CD4-positive, alpha-beta T cell treated with Interleukin-21 for 1 hour (primary cell): ENCODE measurements at regions not wholly inside any gene's neighbourhood (a gene's known extent, or its start where the extent isn't known, plus 50 kb on each side); places are given as distances from the start of the nearest gene placed in this dataset.
"Not testable (repeated sequence)": the region's sequence is repeated elsewhere in the genome, so short reads cannot be mapped to it uniquely, and the experiment has no call there.

Experiments used
- DNase-seq: peaks from one replicate; pipeline ENCODE4 v3.0.0-alpha.2; 2020

DNA sequence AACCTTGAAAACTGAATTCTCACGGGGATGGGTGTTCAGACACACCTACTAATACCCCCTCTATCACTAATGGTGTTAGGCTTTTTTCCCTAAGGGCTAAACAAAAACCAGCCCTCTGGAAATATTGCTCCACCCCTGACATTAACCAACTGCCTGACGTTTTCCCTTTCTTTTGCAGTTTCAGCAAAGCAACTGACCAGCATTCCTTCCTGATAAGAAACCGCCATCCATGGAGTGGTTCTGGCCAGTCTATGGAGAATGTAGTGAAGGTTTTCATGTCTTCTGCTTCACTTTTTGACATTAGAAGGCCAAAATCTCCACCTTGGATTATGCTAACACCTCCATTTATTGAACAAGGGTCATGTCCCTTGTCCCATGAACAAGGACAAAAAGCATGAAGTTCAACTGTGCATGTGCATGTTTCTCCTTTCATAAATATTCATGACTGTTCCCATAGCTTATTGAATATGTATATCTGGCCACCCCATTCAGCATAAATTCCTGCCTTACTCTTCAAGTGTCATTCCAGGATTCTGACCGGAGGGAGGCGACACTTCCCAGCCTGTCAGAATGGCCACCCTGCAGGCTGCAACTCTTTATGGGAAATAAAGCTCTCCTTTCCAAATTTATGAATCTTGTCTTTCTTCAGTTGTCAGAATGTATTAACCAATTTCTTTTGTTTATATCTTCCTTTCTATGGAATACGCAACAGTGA is 314.3 kb downstream of the HHIPL2 start:
- no peak for DNase-seq

DNA sequence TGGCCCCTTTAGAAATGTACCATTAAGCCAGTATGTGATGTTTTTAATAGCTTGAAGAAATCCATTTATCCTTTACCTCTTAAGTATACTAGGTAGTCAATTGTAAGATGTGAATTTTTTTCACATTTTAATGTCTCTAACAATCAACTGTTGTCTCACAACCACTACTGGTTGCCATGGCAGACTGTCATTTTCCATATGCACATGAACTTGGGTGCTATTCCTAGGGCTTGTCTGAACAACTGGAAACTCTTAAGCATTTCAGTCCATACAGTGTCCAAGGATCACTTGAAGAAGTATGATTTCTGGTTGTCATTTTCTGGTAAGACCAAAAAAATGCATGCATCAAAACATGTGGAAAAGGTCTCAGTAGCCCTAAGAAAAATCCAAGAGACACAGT is 315.1 kb downstream of the HHIPL2 start:
- no peak for DNase-seq

DNA sequence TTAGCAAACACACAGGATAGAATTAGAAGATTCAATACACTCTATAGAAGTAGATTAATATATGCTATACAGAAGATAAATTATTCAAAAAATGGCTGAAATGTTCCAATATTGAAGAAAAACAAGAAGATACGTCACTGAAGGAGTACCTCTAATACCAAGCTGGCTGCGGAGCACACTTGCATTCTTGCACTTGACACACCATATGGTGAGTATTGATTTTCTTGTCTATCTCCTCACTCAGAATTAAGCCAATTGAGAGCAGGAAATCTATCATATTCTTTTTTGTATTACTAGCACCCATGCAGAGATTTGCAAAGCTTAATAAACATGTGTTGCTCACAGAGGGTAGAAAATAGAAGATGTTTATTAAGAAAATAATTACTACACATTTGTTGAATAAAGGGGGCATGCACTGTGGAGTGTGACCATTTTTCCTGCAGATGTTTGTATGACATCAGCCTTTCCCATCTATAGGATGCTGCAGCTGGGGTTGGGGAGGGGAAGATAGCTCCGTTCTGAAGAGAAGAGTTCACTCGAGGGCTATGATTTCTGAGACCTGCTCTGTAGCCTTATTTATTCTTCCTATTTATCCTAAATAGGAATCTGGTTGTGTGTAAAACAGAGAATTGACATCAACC is 318.1 kb downstream of the HHIPL2 start:
- DNase-seq = no peak

DNA sequence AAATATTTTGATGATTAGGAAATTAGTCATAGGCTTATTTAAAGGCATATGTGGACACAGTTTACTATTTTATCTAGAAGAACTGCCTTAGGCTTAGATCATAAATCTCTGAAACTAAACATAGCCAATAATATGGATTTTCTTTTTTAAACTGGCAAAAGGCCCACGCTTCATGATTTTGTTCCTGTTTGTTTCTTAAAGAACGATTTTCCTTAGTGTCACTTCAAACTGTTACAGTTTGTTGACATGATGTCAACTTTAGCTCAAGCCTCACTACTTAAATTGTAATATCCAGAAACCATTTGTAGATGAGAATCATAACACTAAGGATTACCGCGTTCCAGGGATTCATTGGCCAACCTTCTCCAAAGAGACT is 322.6 kb downstream of the HHIPL2 start:
- no peak for DNase-seq

DNA sequence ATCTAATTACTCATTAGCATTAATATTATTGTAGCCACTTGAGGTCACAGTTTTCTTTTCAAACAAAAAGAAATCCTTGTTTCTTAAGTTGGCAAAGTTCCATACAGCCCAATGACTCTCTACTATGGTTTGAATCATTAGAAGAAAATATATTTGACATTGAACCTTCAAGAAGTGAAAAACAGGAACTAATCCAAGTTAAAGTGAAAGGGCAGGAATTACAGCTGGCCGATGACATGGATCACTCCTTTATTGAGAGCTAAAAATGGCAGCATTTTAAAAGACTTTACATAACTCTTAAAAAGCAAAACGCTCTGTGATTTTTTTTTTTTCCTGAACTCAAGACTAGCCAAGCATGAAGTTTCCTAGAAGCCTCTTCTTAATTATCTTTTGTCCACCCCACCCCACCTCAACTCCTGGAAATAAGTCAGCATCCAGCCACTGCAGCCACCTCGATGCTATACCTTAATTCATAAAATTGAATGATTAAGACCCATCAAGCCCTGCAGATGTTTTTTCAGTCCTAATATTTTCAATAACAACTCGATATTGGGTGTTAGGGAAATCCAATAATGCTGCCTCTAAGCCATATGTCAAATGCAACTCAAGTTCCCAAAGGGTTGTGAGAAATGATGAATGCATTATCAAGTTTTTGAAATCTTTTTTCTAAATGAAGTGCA is 323.1 kb downstream of the HHIPL2 start:
- no peak for DNase-seq

DNA sequence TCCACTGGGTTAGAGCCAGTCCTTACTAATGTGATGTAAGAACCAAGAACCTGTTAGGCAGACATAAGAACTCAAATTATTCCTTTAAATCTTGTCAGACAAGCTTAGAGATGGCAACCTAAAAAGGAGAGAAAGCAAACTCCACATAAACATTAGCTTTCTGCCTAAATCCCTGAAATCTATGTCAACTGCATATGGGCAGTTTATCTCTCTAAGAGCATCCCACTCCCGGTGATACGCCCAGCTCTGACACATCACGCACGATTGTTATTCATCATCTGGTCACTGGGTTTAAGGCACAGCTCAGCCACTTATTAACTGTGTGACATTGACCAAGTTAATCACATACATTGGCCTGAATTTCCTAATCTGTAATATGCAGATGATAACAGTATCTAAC is 323.7 kb downstream of the HHIPL2 start:
- DNase-seq = no peak

DNA sequence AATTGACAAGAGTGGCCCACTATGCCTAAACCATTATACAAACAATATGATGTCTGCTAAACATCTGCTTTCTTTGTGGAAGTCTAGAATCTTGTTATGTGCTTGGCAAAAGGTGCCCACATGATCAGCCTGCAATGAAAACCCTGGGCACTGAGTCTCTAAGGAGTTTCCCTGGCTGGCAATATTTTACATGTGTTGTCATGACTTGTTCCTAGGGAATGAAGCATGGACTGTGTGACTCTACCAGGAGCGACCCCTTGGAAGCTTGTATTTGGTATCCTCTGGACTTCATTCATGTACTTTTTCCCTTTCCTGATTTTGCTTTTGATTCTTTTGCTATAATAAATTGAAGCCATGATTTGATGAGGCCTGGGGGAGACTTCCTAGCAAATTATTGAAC is 324.9 kb downstream of the HHIPL2 start:
- DNase-seq = no peak

DNA sequence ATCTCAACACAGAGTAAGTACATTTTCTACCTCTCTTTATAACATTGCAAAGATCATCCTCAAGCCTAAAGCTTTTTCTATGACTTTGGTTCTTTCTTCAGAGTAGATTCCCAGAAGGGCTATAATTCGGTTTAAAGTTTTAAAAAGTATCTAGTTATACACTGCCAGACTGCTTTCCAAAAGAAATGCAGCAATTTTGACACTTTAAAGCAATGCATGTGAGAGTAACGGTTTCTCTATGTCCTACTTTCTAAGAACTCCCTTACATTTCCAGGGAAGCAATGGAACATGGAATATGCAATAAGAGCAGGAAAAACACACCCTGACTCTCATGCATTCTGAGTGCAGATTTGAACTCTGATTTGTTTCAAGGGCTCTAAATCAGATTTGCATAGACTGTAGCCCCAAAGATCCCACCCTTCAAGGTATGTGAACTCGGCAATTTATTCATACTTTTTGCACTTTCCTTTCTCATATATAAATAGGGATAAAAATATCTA is 331.6 kb downstream of the HHIPL2 start:
- no peak for DNase-seq

DNA sequence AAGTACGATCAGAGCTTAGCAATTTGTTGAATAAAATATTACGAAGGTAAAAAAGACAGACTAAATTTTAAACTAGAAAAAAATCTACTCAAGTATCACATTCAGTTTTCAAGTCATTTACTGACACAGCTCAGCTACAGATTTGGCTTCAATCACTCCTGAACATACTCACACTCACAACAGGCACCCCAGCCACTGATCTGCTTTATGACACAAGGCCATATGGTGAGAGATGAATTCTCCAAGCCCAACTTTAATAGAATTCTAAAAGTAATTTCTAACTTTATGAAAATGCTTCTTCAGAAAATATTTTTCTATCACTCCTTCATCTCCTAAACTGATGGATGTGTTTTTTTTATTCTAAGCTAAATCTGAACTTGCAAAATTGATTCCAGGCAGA is 337.1 kb downstream of the HHIPL2 start:
- DNase-seq = no peak

DNA sequence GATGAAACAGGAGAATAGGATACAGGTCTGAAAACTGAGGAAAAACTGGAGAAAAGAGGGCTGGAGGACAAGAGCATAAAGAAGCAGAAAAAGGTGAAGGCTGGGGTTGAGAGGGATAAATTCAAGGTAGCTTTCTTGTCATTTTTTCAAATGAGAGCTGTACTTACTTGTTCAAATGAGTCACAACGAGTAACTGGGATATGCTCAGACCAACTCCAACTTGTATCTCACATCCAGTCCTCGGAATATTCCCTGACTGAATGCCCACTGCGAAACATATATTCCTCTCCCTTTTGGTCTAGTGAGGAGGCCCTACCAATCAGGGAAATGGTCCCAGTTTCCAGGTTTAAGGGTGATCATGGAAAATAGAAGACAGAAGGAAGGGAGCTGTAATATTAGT is 343.4 kb downstream of the HHIPL2 start:
- DNase-seq = no peak

DNA sequence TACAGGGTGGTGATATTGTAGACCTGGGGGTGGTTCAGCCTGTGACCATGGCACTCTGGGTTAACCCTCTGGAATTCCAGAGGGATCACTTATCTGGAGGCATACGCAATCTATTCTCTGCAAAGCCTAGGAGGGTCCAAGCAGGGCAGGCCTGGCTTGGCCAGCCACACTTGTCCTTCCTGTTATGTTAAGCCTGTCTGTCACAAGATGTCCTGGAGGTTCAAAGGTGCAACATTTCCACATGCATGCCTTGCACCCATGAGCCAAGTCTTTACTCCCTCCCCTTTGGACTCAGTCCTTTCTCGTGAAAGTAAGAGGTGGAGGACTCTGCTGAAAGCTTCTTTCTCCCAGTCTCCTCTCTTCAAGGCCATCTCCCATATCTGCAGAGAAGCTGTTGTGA is 345.1 kb downstream of the HHIPL2 start:
- no peak for DNase-seq

DNA sequence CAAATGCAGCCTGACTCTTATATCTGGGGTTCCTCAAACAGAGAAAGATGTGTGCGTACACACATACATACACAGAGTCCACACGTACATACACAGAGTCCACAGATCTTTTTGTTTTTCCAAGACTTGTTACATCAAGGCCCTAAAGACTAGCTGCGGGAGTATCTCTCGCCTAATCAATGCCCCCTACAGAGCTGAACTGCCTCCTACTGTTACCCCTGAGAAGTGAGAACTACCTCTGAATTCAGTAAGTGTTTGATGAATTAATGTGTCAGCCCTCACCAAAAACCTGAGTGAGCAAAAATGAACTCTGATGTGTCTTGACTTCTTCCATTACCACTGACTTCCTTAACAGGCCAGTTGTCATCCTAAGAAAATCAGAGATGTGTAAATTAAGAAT is 351.2 kb downstream of the HHIPL2 start:
- DNase-seq = no peak

DNA sequence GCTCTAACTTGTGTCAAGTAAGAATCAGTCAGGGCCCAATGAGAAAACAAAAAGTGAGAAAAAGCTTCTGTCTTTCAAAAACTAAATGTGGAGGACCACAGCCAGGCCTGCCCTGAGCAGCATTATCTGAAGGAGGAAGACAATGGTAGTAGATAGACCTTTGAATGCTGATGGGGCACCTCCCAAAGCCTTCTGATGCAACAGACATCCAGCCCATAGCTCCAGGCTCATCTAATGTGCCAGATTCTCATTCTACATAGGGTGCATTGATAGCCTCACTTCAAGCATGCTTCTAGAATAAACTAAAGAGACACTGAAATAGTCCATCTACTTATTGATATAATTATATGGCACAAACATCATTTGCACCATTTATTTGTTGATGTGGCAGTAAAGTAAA is 351.6 kb downstream of the HHIPL2 start:
- DNase-seq = no peak

DNA sequence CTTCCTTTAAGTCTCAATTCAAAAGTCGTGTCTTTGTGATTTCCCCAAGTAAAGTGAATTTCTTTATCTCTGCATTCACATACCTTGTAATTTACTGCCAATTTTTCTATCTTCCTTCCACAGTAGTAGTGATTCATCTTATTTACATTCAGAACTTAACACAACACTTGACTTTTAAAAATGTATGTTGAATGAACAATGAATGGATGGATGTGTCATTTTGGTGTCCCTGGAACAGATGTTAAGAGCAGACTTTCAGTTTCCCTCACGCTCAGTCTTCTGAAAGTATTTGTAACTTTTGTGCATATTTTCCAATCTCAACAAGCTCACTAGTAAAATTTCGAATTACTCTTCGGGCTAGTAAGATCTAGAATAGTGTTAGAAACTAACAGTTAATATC is 352.0 kb downstream of the HHIPL2 start:
- DNase-seq = no peak

DNA sequence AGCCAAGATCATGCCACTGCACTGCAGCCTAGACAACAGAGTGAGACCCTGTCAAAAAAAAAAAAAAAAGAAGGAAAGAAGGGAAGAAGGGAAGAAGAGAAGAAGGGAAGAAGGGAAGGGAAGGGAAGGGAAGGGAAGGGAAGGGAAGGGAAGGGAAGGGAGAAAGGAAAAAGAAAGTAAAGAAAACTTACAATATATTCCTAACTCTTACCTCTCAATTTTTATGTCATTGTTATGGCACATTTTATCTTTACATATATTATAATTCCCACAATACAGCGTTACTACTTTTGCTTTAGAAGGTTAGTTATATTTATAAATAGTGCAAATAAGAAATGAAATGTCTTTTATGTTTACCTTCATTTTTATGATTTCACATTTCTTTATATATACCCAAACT is 358.7 kb downstream of the HHIPL2 start:
- no peak for DNase-seq

DNA sequence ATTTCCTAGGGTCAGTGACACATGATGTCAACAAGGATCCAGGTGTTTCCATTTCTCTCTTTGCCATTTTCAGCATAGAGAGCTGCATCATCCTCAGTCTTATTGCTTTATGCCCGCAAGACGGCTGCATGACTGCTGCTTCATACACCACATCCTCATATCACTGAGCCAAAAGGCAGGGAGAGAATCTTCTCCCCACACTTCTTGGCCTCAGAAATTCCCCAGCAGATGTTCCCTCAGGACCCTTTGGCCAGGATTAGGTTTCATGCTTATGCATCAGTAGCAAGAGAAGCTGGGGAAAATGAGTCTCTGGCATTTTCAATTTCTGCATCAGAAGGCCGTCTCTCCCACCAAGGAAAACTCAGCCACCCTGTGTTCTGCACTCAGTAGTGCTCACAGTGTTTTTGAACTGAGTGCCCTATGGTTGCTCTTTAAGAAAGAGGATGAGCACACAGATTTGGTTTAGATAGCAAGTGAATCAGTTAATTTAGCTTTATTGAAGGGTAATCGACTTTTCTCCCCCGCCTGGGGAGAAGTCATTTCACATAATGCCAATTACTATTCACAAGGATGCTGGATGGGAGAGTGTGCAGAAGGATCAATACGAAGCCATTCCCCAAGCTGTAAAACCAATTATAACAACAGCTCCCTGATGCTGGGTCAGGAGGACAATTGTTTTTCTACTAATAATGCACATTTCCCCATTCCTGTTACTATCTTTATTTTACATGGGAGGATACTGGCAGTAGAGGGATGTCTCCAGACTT is 360.2 kb downstream of the HHIPL2 start:
- no peak for DNase-seq

DNA sequence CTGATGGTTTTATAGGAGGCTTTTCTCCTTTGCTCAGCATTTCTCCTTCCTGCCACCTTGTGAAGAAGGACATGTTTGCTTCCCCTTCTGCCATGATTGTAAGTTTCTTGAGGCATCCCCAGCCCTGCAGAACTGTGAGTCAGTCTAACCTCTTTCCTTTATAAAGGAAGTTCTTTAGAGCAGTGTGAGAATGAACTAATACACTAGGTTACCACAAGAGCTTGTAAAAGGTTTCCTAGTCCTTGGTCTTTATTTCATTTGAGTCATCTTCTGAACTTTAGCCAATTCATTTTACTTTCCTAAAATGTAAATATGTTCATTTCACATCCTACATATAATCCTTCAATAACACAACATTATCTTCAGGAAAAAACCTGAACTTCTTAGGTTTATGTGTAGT is 365.3 kb downstream of the HHIPL2 start:
- DNase-seq = no peak

DNA sequence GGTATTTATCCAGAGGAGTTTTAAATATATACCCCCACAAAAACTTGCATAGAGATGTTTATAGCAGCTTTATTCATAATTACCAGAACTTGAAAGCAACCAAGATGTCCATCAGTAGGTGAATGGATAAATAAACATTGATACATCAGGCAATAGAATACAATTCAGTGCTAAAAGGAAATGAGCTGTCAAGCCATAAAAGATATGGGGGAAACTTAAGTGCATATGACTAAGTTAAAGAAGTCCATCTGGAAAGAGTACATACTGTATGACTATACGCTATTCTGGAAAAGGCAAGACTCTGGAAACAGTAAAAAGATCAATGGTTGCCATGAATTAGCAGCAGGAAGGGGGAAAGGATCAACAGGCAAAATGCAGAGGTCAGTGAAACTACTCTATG is 366.7 kb downstream of the HHIPL2 start:
- no peak for DNase-seq

DNA sequence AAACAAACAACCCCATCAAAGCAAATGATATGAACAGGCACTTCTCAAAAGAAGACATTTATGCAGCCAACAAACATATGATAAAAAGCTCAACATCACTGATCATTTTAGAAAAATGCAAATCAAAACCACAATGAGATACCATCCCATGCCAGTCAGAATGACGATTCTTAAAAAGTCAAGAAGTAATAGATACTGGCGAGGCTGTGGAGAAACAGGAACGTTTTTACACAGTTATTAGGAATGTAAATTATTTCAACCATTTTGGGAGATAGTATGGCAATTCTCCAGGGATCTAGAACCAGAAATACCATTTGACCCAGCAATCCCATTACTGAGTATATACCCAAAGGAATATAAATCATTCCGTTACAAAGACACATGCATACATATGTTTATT is 370.4 kb downstream of the HHIPL2 start:
- not testable (repeated sequence) for DNase-seq

DNA sequence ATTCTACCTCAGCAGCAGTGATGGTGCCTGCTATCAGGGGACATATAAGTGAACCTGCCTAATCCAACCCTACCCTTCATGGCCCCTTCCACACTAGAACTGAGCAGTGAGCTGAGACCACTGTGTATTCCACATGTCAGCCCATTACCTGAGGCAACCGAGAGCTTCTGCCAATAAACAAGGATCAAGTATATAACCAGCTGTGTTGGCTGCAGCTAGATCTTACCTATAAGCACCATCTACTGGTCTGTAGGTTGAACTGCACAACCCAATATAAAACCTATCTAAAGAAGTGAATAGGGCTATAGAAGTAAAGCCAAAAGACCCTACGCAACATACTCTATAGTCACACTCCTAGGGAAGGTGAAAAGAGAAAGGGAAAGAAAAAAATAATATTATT is 376.9 kb downstream of the HHIPL2 start:
- peak; percentile 3 for DNase-seq

DNA sequence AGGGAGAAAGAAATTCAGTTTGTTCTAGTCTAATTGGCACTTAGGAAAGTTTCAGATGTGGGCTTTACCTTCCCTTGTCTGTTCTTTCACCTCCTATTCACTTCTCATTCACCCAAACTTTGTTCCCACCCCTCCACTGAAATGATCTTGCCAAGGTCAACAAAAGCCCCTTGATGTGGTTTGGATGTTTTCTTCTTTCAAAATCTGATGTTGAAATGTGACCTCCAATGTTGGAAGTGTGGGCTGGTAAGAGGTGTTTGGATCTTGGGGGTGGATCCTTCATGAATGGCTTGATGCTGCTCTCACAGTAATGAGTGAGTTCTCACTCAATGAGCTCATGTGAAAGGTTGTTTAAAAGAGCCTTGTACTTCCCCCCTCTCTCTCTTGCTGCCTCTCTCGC is 379.3 kb downstream of the HHIPL2 start:
- DNase-seq = no peak

DNA sequence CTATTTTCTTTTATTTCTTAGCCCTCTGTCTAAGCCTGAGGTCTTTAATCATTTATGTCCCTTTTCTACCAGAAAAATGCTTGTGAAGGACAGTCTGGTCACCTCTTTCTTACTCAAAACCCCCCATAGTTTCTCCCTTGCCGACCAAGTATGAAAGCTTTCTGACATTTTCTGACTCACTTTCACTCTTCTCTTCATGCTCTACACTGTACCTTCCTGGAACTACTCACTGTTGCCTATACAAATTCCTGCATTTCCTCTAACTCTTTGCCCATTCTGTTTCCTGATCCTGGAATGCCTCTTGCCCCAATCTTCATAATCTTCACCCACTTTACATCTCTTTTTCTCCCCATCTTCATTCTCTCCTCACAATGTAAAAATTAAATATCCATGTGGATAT is 380.0 kb downstream of the HHIPL2 start:
- DNase-seq = no peak

DNA sequence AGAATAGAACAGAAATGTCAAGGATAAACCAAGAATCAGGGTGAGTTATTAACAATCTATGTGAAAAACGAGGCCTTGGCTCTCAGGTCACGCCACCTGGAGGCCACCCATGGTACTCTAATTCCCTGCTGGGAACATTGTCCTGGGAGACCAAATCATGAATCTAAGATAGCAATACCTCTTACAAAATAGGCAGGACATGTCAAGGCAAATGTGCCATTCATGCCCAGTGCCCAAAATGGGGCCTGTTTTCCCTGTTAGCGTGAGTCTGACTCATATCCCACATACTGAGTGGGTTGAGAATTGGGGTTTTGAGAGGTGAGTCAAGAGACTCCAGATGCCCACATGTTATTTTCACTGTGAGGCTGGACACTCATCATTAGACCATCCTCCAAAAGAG is 380.8 kb downstream of the HHIPL2 start:
- DNase-seq = no peak

DNA sequence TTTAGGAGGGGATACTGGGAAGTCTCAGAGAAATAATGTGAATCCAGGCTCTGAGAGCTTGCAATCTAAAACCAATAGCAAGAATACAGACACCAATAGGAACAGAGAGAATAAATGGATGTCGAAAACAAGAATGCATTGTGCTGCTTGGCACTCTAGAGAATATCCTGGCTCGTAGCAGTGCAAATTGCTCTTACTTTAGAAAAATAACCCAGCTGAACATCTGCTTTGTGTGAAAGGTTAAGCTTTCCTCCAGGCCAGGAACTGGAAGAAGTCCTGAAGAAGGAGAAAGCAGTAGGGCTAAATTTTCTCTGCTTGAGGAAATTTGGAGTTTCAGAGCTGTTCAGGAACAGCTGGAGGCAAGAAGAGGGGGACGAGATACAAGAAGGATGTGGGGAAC is 382.3 kb downstream of the HHIPL2 start:
- DNase-seq = no peak
